ENCODE measurements at regions not wholly inside any gene's neighbourhood (a gene's known extent, or its start where the extent isn't known, plus 50 kb on each side); places are given as distances from the start of the nearest gene placed in this dataset.
"Not testable (repeated sequence)": the region's sequence is repeated elsewhere in the genome, so short reads cannot be mapped to it uniquely, and the experiment has no call there.

DNA sequence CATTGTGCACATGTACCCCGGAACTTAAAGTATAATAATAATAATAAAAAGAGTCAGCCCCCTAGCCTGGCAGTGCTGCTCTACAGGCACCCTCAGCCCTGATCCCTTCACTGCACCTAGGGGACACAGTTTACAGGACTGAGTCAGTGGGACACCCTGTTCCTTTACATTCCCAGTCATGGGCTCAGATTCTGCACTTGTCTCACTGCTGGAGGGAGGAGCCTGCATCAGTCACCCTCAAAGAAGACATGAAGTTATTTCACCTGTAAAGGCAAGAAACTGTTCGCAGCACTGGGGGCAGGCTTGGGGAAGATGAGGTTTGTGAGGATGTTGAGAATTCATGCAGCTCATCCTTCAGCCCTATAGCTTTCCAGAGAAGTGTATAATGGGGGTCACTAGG, 50.7 kb upstream of the VPREB1 start:
- no peak overlapping the region for H3K4me3 ChIP-seq (ENCODE audit: low read depth in 1 of 2, low read length in 2 of 2)
- no peak overlapping the region for H3K9ac ChIP-seq (ENCODE audit: low read depth in 1 of 2, low read length in 2 of 2)
- no peaks in the 10 kb centered on the region for H3K9me3 ChIP-seq (ENCODE audit: control insufficient read depth in 1 of 2, low read length in 2 of 2)
- no peaks in the 10 kb centered on the region for H3K36me3 ChIP-seq (ENCODE audit: control insufficient read depth in 1 of 2, insufficient read depth in 2 of 2, low read length in 2 of 2)
- no peak overlapping the region for H3K27ac ChIP-seq (ENCODE audit: low read depth, low read length)
- H3K4me1 ChIP-seq (ENCODE audit: control insufficient read depth in 1 of 2, insufficient read depth in 2 of 2, low read length in 2 of 2), result no peaks in the 10 kb centered on the region
- H3K27me3 ChIP-seq (ENCODE audit: control insufficient read depth in 1 of 2, insufficient read depth in 2 of 2, low read length in 2 of 2), result no peaks in the 10 kb centered on the region

DNA sequence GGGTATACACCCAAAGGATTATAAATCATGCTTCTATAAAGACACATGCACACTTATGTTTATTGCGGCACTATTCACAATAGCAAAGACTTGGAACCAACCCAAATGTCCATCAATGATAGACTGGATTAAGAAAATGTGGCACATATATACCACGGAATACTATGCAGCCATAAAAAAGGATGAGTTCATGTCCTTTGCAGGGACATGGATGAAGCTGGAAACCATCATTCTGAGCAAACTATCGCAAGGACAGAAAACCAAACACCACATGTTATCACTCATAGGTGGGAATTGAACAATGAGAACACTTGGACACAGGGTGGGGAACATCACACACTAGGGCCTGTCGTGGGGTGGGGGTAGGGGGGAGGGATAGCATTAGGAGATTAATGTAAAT, 51.1 kb upstream of the VPREB1 start:
- not testable (repeated sequence) for H3K9me3 ChIP-seq (ENCODE audit: control insufficient read depth in 1 of 2, low read length in 2 of 2); H3K36me3 ChIP-seq (ENCODE audit: control insufficient read depth in 1 of 2, insufficient read depth in 2 of 2, low read length in 2 of 2); H3K4me3 ChIP-seq (ENCODE audit: low read depth in 1 of 2, low read length in 2 of 2); H3K9ac ChIP-seq (ENCODE audit: low read depth in 1 of 2, low read length in 2 of 2); H3K27ac ChIP-seq (ENCODE audit: low read depth, low read length); H3K4me1 ChIP-seq (ENCODE audit: control insufficient read depth in 1 of 2, insufficient read depth in 2 of 2, low read length in 2 of 2); H3K27me3 ChIP-seq (ENCODE audit: control insufficient read depth in 1 of 2, insufficient read depth in 2 of 2, low read length in 2 of 2)

DNA sequence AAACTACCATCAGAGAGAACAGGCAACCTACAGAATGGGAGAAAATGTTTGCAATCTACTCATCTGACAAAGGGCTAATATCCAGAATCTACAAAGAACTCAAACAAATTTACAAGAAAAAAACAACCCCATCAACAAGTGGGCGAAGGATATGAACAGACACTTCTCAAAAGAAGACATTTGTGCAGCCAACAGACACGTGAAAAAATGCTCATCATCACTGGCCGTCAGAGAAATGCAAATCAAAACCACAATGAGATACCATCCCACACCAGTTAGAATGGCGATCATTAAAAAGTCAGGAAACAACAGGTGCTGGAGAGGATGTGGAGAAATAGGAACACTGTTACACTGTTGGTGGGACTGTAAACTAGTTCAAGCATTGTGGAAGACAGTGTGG, 51.6 kb upstream of the VPREB1 start:
- not testable (repeated sequence) for H3K36me3 ChIP-seq (ENCODE audit: control insufficient read depth in 1 of 2, insufficient read depth in 2 of 2, low read length in 2 of 2); H3K27ac ChIP-seq (ENCODE audit: low read depth, low read length); H3K9me3 ChIP-seq (ENCODE audit: control insufficient read depth in 1 of 2, low read length in 2 of 2); H3K27me3 ChIP-seq (ENCODE audit: control insufficient read depth in 1 of 2, insufficient read depth in 2 of 2, low read length in 2 of 2); H3K4me3 ChIP-seq (ENCODE audit: low read depth in 1 of 2, low read length in 2 of 2); H3K4me1 ChIP-seq (ENCODE audit: control insufficient read depth in 1 of 2, insufficient read depth in 2 of 2, low read length in 2 of 2); H3K9ac ChIP-seq (ENCODE audit: low read depth in 1 of 2, low read length in 2 of 2)

DNA sequence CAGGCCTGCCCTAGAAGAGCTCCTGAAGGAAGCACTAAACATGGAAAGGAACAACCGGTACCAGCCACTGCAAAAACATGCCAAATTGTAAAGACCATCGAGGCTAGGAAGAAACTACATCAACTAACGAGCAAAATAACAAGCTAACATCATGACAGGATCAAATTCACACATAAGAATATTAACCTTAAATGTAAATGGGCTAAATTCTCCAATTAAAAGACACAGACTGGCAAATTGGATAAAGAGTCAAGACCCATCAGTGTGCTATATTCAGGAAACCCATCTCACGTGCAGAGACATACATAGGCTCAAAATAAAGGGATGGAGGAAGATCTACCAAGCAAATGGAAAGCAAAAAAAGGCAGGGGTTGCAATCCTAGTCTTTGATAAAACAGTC, 54.8 kb upstream of the VPREB1 start:
- not testable (repeated sequence) for H3K9me3 ChIP-seq (ENCODE audit: control insufficient read depth in 1 of 2, low read length in 2 of 2); H3K4me3 ChIP-seq (ENCODE audit: low read depth in 1 of 2, low read length in 2 of 2); H3K27me3 ChIP-seq (ENCODE audit: control insufficient read depth in 1 of 2, insufficient read depth in 2 of 2, low read length in 2 of 2); H3K4me1 ChIP-seq (ENCODE audit: control insufficient read depth in 1 of 2, insufficient read depth in 2 of 2, low read length in 2 of 2); H3K36me3 ChIP-seq (ENCODE audit: control insufficient read depth in 1 of 2, insufficient read depth in 2 of 2, low read length in 2 of 2); H3K27ac ChIP-seq (ENCODE audit: low read depth, low read length); H3K9ac ChIP-seq (ENCODE audit: low read depth in 1 of 2, low read length in 2 of 2)

DNA sequence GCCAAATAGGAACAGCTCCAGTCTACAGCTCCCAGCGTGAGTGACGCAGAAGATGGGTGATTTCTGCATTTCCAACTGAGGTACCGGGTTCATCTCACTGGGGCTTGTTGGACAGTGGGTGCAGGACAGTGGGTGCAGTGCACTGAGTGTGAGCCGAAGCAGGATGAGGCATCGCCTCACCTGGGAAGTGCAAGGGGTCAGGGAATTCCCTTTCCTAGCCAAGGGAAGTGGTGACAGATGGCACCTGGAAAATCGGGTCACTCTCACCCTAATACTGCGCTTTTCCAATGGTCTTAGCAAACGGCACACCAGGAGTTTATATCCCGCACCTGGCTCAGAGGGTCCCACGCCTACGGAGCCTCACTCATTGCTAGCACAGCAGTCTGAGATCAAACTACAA, 56.7 kb upstream of the VPREB1 start:
- not testable (repeated sequence) for H3K9ac ChIP-seq (ENCODE audit: low read depth in 1 of 2, low read length in 2 of 2); H3K4me1 ChIP-seq (ENCODE audit: control insufficient read depth in 1 of 2, insufficient read depth in 2 of 2, low read length in 2 of 2); H3K27ac ChIP-seq (ENCODE audit: low read depth, low read length); H3K9me3 ChIP-seq (ENCODE audit: control insufficient read depth in 1 of 2, low read length in 2 of 2); H3K4me3 ChIP-seq (ENCODE audit: low read depth in 1 of 2, low read length in 2 of 2); H3K36me3 ChIP-seq (ENCODE audit: control insufficient read depth in 1 of 2, insufficient read depth in 2 of 2, low read length in 2 of 2)
- H3K27me3 ChIP-seq (ENCODE audit: control insufficient read depth in 1 of 2, insufficient read depth in 2 of 2, low read length in 2 of 2), result peaks cover 7 to 11% of the 10 kb centered on the region in 2 donors

DNA sequence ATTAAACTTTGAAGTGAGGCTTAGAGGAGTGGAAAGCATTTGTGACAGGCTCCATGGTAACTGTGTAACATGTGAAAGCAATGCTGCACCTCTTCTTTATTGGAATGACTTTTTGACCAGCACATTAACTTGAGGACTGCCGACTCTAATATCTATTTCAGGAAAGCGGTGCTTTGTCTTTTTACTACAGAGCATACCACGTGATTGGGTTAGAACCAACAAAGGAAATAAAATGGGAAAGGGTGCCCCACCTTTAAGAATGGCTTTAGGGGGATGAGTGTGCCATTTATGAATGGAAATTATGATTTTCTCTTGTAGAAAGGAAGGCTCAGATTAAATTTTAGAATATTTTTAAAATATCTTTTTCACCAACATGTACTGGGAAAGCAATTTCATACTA, 57.3 kb upstream of the VPREB1 start:
- Histone ChIP-seq H3K9ac (ENCODE audit: low read depth in 1 of 2, low read length in 2 of 2) (no peak overlapping the region), H3K36me3 (ENCODE audit: control insufficient read depth in 1 of 2, insufficient read depth in 2 of 2, low read length in 2 of 2) (no peaks in the 10 kb centered on the region), H3K4me3 (ENCODE audit: low read depth in 1 of 2, low read length in 2 of 2) (no peak overlapping the region), H3K4me1 (ENCODE audit: control insufficient read depth in 1 of 2, insufficient read depth in 2 of 2, low read length in 2 of 2) (no peaks in the 10 kb centered on the region), H3K27me3 (ENCODE audit: control insufficient read depth in 1 of 2, insufficient read depth in 2 of 2, low read length in 2 of 2) (peaks cover 7 to 11% of the 10 kb centered on the region in 2 donors), H3K27ac (ENCODE audit: low read depth, low read length) (no peak overlapping the region), H3K9me3 (ENCODE audit: control insufficient read depth in 1 of 2, low read length in 2 of 2) (no peaks in the 10 kb centered on the region)

GRCh38 chr22:22185844-22186499, 58.6 kb upstream of the VPREB1 start:
- H3K27me3 ChIP-seq (ENCODE audit: control insufficient read depth in 1 of 2, insufficient read depth in 2 of 2, low read length in 2 of 2), result peaks cover 7 to 11% of the 10 kb centered on the region in 2 donors
- H3K9me3 ChIP-seq (ENCODE audit: control insufficient read depth in 1 of 2, low read length in 2 of 2), result no peaks in the 10 kb centered on the region
- H3K9ac ChIP-seq (ENCODE audit: low read depth in 1 of 2, low read length in 2 of 2), result no peak overlapping the region
- H3K4me1 ChIP-seq (ENCODE audit: control insufficient read depth in 1 of 2, insufficient read depth in 2 of 2, low read length in 2 of 2), result no peaks in the 10 kb centered on the region
- no peak overlapping the region for H3K27ac ChIP-seq (ENCODE audit: low read depth, low read length)
- H3K36me3 ChIP-seq (ENCODE audit: control insufficient read depth in 1 of 2, insufficient read depth in 2 of 2, low read length in 2 of 2), result no peaks in the 10 kb centered on the region
- no peak overlapping the region for H3K4me3 ChIP-seq (ENCODE audit: low read depth in 1 of 2, low read length in 2 of 2)

DNA sequence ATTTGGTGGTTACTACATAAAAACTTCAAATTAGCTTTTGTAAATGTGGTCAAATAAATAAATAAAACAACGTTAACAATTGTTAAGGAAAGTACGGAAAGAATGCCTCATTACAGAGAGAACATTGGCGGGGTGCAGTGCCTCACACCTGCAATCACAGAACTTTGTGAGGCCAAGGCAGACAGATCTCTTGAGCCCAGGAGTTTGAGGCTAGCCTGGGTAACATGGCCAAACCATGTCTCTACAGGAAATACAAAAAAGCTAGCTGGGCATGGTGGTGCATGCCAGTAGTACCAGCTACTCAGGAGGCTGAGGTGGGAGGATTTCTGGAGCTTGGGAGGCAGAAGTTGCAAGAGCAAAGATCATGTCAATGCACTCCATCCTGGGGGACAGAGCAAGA, 59.4 kb upstream of the VPREB1 start:
- Histone ChIP-seq H3K27ac (ENCODE audit: low read depth, low read length) (no peak overlapping the region), H3K27me3 (ENCODE audit: control insufficient read depth in 1 of 2, insufficient read depth in 2 of 2, low read length in 2 of 2) (peaks cover 7 to 11% of the 10 kb centered on the region in 2 donors), H3K9me3 (ENCODE audit: control insufficient read depth in 1 of 2, low read length in 2 of 2) (no peaks in the 10 kb centered on the region), H3K36me3 (ENCODE audit: control insufficient read depth in 1 of 2, insufficient read depth in 2 of 2, low read length in 2 of 2) (no peaks in the 10 kb centered on the region), H3K4me3 (ENCODE audit: low read depth in 1 of 2, low read length in 2 of 2) (no peak overlapping the region), H3K4me1 (ENCODE audit: control insufficient read depth in 1 of 2, insufficient read depth in 2 of 2, low read length in 2 of 2) (no peaks in the 10 kb centered on the region), H3K9ac (ENCODE audit: low read depth in 1 of 2, low read length in 2 of 2) (no peak overlapping the region)

DNA sequence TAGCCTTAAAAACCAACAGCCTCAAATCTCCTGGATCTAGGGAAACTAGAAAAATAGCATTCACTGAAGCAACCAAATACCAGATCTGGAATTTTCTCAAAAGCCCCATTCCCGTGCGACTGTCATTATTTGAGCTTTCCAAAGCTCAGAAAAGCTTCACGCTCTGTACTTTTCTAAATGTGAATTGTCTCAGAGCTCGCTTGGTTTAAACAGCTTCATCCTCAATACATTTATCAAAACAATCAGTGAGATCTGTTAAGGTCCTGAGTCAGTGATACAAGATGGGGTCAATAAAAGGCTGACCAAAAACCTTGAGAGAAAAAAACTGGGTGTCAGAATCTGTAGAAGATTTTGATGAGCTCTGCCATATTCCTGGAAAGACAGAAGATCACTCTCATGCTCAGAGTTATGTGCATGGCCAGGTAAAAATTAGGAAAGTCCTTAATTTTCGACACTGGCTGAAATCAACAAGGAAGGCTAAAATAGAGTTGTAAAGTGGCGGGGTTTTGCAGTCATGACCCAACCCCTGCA, 60.2 kb upstream of the VPREB1 start:
- no peak overlapping the region for H3K4me3 ChIP-seq (ENCODE audit: low read depth in 1 of 2, low read length in 2 of 2)
- H3K27ac ChIP-seq (ENCODE audit: low read depth, low read length), result no peak overlapping the region
- peaks cover 7 to 11% of the 10 kb centered on the region in 2 donors for H3K27me3 ChIP-seq (ENCODE audit: control insufficient read depth in 1 of 2, insufficient read depth in 2 of 2, low read length in 2 of 2)
- H3K4me1 ChIP-seq (ENCODE audit: control insufficient read depth in 1 of 2, insufficient read depth in 2 of 2, low read length in 2 of 2), result no peaks in the 10 kb centered on the region
- no peaks in the 10 kb centered on the region for H3K9me3 ChIP-seq (ENCODE audit: control insufficient read depth in 1 of 2, low read length in 2 of 2)
- H3K9ac ChIP-seq (ENCODE audit: low read depth in 1 of 2, low read length in 2 of 2), result no peak overlapping the region
- H3K36me3 ChIP-seq (ENCODE audit: control insufficient read depth in 1 of 2, insufficient read depth in 2 of 2, low read length in 2 of 2), result no peaks in the 10 kb centered on the region

DNA sequence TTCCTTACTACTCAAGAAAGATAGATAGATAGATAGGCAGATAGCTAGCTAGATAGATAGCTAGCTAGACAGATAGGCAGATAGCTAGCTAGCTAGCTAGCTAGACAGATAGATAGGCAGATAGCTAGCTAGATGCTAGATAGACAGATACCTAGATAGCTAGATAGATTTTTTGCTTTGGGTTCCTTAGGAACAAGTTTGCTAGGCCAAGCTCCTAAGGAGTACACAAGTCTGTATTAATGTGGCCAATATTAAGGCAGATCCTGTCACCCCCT, 61.7 kb upstream of the VPREB1 start:
- Histone ChIP-seq H3K4me3 (ENCODE audit: low read depth in 1 of 2, low read length in 2 of 2) (no peak overlapping the region), H3K9me3 (ENCODE audit: control insufficient read depth in 1 of 2, low read length in 2 of 2) (no peaks in the 10 kb centered on the region), H3K9ac (ENCODE audit: low read depth in 1 of 2, low read length in 2 of 2) (no peak overlapping the region), H3K27ac (ENCODE audit: low read depth, low read length) (no peak overlapping the region), H3K27me3 (ENCODE audit: control insufficient read depth in 1 of 2, insufficient read depth in 2 of 2, low read length in 2 of 2) (peaks cover 7 to 11% of the 10 kb centered on the region in 2 donors), H3K4me1 (ENCODE audit: control insufficient read depth in 1 of 2, insufficient read depth in 2 of 2, low read length in 2 of 2) (no peaks in the 10 kb centered on the region), H3K36me3 (ENCODE audit: control insufficient read depth in 1 of 2, insufficient read depth in 2 of 2, low read length in 2 of 2) (no peaks in the 10 kb centered on the region)

Data from duodenal mucosa (tissue), 2 donors.